Thoracic aorta (tissue), 2 donors: ENCODE measurements at regions not wholly inside any gene's neighbourhood (a gene's known extent, or its start where the extent isn't known, plus 50 kb on each side); places are given as distances from the start of the nearest gene placed in this dataset.

Experiments used
- ATAC-seq: fragments of 150-250 bp; one replicate; pipeline ENCODE4 v1.8.0; 2017; ENCODE audit warnings: low read depth; ENCODE audit not compliant: insufficient number of reproducible peaks, low FRiP score
- DNase-seq: peaks from one replicate; pipeline ENCODE4 v3.0.0-alpha.2; 2020; ENCODE audit warnings: low spot score
- H3K27ac ChIP-seq, 2 donors: fragments of 200-600 bp; sonication (generic); 1 replicate in 1 of 2; 2 replicates in 1 of 2; pipeline ENCODE4 v1.5.1; 2016; ENCODE audit warnings: mild to moderate bottlenecking in 2 of 2, moderate library complexity in 2 of 2
- H3K27me3 ChIP-seq: fragments of 200-600 bp; sonication (generic); replicated peaks from 2 replicates; pipeline ENCODE4 v1.6.0; 2016; ENCODE audit warnings: mild to moderate bottlenecking; ENCODE audit not compliant: insufficient read depth
- H3K36me3 ChIP-seq: fragments of 200-600 bp; sonication (generic); one replicate; pipeline ENCODE4 v1.5.1; 2016
- H3K4me1 ChIP-seq, 2 donors: fragments of 200-600 bp; sonication (generic); 1 replicate in 1 of 2; 2 replicates in 1 of 2; pipeline versions ENCODE4 v1.5.1 to v1.6.0; 2016; ENCODE audit warnings: low read depth in 2 of 2, mild to moderate bottlenecking in 1 of 2; ENCODE audit not compliant: control insufficient read depth in 1 of 2
- H3K4me3 ChIP-seq: fragments of 200-600 bp; sonication (generic); 2 replicates; pipeline ENCODE4 v1.5.1; 2016; ENCODE audit warnings: mild to moderate bottlenecking
- H3K9me3 ChIP-seq: fragments of 200-600 bp; sonication (generic); 2 replicates; pipeline ENCODE4 v1.5.1; 2016
- TF ChIP-seq, protein P1 (sequence below): fragments of 200-600 bp; sonication (generic); IDR thresholded peaks from one replicate; pipeline ENCODE4 v1.5.1; 2019; ENCODE audit warnings: antibody characterized with exemption

DNA sequence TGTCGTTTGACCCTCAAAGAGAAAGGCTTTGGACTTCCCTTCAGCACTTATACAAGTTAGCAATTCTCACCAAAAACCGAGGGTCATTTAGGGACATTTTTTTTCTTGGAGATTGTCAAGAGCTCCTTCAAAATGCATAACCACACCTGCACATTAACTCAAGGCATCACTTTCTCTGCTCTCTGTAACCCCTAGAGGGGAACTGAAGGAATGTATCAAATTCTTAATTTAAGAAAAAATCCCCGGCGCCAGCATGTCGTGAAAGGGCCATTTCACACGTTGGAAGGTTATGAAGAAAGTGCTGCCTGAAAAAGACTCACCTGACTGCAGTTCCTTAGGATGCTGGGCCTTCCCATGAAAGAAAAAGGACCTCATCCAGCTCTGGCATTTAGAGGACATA, 131.6 kb upstream of the ZC3H12A start:
- DNase-seq (no peak), ATAC-seq (no peak)
- no peaks in the 10 kb centered on the region for H3K36me3 ChIP-seq

DNA sequence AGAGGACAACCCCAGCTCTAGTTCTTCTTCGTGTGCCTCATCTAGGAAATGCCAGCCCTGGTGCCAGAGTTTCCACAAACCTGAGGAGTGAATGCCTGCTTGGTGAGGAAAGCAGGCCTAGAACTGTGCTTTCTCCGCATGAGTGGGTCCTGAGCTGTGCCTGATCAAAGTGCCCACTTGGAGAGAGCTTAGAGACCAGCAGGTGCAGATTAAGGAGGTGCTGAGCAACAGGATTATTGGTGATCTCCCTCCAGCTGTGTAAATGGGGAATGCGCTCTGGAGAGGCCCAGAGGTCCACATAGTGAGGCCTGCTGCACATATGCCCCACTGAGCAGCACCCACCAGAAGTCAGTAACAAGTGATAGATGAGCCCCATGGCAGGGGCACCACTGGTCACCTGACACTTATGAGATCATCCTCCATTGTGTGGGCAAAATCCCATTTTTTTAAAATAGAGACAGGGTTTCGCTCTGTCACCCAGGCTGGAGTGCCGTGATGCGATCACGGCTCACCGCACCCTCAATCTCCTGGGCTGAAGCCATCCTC, 127.2 kb upstream of the ZC3H12A start:
- Histone ChIP-seq H3K27ac (no peak overlapping the region), H3K27me3 (no peaks in the 10 kb centered on the region), H3K9me3 (no peaks in the 10 kb centered on the region), H3K36me3 (no peaks in the 10 kb centered on the region), H3K4me1 (no peaks in the 10 kb centered on the region), H3K4me3 (no peak overlapping the region)
- no peak for ATAC-seq
- TF ChIP-seq, protein P1, sequence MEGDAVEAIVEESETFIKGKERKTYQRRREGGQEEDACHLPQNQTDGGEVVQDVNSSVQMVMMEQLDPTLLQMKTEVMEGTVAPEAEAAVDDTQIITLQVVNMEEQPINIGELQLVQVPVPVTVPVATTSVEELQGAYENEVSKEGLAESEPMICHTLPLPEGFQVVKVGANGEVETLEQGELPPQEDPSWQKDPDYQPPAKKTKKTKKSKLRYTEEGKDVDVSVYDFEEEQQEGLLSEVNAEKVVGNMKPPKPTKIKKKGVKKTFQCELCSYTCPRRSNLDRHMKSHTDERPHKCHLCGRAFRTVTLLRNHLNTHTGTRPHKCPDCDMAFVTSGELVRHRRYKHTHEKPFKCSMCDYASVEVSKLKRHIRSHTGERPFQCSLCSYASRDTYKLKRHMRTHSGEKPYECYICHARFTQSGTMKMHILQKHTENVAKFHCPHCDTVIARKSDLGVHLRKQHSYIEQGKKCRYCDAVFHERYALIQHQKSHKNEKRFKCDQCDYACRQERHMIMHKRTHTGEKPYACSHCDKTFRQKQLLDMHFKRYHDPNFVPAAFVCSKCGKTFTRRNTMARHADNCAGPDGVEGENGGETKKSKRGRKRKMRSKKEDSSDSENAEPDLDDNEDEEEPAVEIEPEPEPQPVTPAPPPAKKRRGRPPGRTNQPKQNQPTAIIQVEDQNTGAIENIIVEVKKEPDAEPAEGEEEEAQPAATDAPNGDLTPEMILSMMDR, result no peak
- DNase-seq, result no peak

More for the DNA sequence above, 131.6 kb upstream of the ZC3H12A start:
- TF ChIP-seq, protein P1, result no peak
- H3K27ac ChIP-seq, result no peak overlapping the region
- no peaks in the 10 kb centered on the region for H3K27me3 ChIP-seq
- H3K9me3 ChIP-seq, result no peaks in the 10 kb centered on the region
- no peaks in the 10 kb centered on the region for H3K4me1 ChIP-seq
- H3K4me3 ChIP-seq, result no peak overlapping the region

DNA sequence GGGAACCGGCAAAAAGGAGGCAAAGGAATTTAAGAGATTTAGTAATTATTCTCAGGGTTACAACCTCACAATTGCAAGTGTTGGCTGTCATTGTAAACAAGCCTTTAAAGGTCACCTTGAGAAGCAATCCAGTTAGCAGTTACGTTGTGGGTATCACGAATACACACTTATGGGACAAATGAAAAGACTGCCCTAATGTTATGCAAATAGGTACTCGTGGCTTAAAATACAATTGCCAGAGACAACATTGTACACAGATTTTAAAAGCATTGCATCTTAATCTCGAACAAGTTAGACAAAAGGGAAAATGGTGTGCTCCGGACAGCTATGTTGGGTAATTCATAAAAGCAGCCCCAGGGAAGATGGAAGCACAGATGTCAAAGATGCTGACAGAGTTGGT, 120.5 kb upstream of the ZC3H12A start:
- Histone ChIP-seq H3K27ac (no peak overlapping the region), H3K4me3 (no peak overlapping the region), H3K4me1 (no peaks in the 10 kb centered on the region), H3K9me3 (no peaks in the 10 kb centered on the region), H3K36me3 (no peaks in the 10 kb centered on the region), H3K27me3 (no peaks in the 10 kb centered on the region)
- DNase-seq (no peak), ATAC-seq (no peak)
- TF ChIP-seq, protein P1, result no peak

GRCh38 chr1:37354876-37355650, 119.3 kb upstream of the ZC3H12A start:
- H3K4me1 ChIP-seq, result no peaks in the 10 kb centered on the region
- no peak overlapping the region for H3K27ac ChIP-seq
- no peak overlapping the region for H3K4me3 ChIP-seq
- no peaks in the 10 kb centered on the region for H3K36me3 ChIP-seq
- TF ChIP-seq, protein P1, result no peak
- no peaks in the 10 kb centered on the region for H3K9me3 ChIP-seq
- no peak for ATAC-seq
- H3K27me3 ChIP-seq, result no peaks in the 10 kb centered on the region
- DNase-seq, result no peak

GRCh38 chr1:37358992-37359391, 115.4 kb upstream of the ZC3H12A start:
- no peaks in the 10 kb centered on the region for H3K9me3 ChIP-seq
- DNase-seq (no peak), ATAC-seq (no peak)
- no peak overlapping the region for H3K4me3 ChIP-seq
- TF ChIP-seq, protein P1, result no peak
- no peaks in the 10 kb centered on the region for H3K4me1 ChIP-seq
- H3K36me3 ChIP-seq, result no peaks in the 10 kb centered on the region
- H3K27me3 ChIP-seq, result no peaks in the 10 kb centered on the region
- no peak overlapping the region for H3K27ac ChIP-seq
